Stomach (tissue), 8 donors: ENCODE measurements at regions not wholly inside any gene's neighbourhood (a gene's known extent, or its start where the extent isn't known, plus 50 kb on each side); places are given as distances from the start of the nearest gene placed in this dataset.

ENCODE experiments used
- DNase-seq, 2 donors: peaks; one replicate each; pipeline versions ENCODE4 v3.0.0 to v3.0.0-alpha.2; 2013 to 2019
- H3K27ac ChIP-seq, 5 donors: fragments of 200-600 bp in 4 of 5; sonication (generic) in 4 of 5; one replicate each; pipeline ENCODE4 v1.5.1; 2013 to 2019; ENCODE audit warnings: mild to moderate bottlenecking in 1 of 5, moderate library complexity in 1 of 5
- H3K27me3 ChIP-seq, 3 donors: fragments of 200-600 bp; sonication (generic); one replicate each; pipeline ENCODE4 v1.5.1; 2017 to 2019; ENCODE audit warnings: mixed run types in 1 of 3
- H3K36me3 ChIP-seq, 4 donors: fragments of 200-600 bp; sonication (generic); 1 replicate in 3 of 4; 2 replicates in 1 of 4; pipeline ENCODE4 v1.5.1; 2016 to 2019
- H3K4me1 ChIP-seq, 4 donors: fragments of 200-600 bp; sonication (generic); one replicate each; pipeline ENCODE4 v1.5.1; 2016 to 2019
- H3K4me3 ChIP-seq, 4 donors: fragments of 200-600 bp; sonication (generic) in 3 of 4; one replicate each; pipeline ENCODE4 v1.5.1; 2016 to 2019; ENCODE audit warnings: mild to moderate bottlenecking in 1 of 4
- H3K9me3 ChIP-seq, 4 donors: fragments of 200-600 bp; sonication (generic); one replicate each; pipeline ENCODE4 v1.5.1; 2016 to 2019
- EP300 ChIP-seq: sonication (generic); formaldehyde crosslinking; IDR thresholded peaks from one replicate; pipeline ENCODE4 v1.6.1; 2017; ENCODE audit warnings: antibody characterized with exemption
- POLR2A ChIP-seq, 4 donors: fragments of 450-650 bp; IDR thresholded peaks; one replicate each; pipeline ENCODE4 v1.6.1; 2016; ENCODE audit warnings: antibody characterized with exemption in 4 of 4, control low read depth in 2 of 4, mild to moderate bottlenecking in 1 of 4, moderate library complexity in 1 of 4
- POLR2AphosphoS5 ChIP-seq, 3 donors: sonication (generic); formaldehyde crosslinking; IDR thresholded peaks; one replicate each; pipeline ENCODE4 v1.6.1; 2016; ENCODE audit warnings: antibody characterized with exemption in 3 of 3
- WGBS, 5 donors: extraction: QIAGEN DNeasy Blood & Tissue Kit in 3 of 5; methylation state at CpG; one replicate each; pipeline versions ENCODE4 v1.1.5 to v1.1.7; 2013 to 2018; 5-methylcytosine and 5-hydroxymethylcytosine counted together
- intact Hi-C: fragments of 100-400 bp; cut with DNase I; formaldehyde crosslinking; loops from one replicate; pipeline ENCODE4 v1.15.1; 2023; ENCODE audit warnings: low total_unique reads
- TF ChIP-seq, protein P1 (sequence below), 7 experiments: fragments of 450-650 bp in 4 of 7; fragments of 200-600 bp in 3 of 7; sonication (generic) in 3 of 7; IDR thresholded peaks; one replicate each; pipeline ENCODE4 v1.5.1; 2016 to 2019; ENCODE audit warnings: antibody characterized with exemption in 7 of 7, control low read depth in 2 of 7, mild to moderate bottlenecking in 1 of 7
- donor health status: healthy with polysubstance abuse.
- donor health status: Bipolar disorder and iron deficiency.
- donor health status: healthy.

DNA sequence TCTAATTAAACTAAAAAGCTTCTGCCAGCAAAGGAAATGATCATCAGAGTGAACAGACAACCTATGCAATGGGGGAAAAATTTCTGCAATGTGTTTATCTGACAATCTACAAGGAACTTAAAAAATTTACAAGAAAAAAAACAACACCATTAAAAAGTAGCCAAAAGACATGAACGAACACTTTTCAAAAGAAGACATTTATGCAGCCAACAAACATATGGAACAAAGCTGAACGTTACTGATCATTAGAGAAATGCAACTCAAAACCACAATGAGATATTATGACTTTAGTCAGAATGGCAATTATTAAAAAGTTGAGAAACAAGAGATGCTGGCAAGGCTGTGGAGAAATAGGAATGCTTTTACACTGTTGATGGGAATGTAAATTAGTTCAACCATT, 530.4 kb upstream of the DAB2 start:
- no peak for DNase-seq
- Histone ChIP-seq H3K27ac (no peak overlapping the region), H3K4me3 (no peak overlapping the region), H3K9me3 (peaks cover 0 to 8% (median 3%) of the 10 kb centered on the region in 4 donors), H3K4me1 (no peaks in the 10 kb centered on the region), H3K36me3 (no peaks in the 10 kb centered on the region), H3K27me3 (no peaks in the 10 kb centered on the region)
- intact Hi-C loops: no loop called here
- 71 to 93% (median 88%) methylated on average over 2 of the region's 2 CpGs for WGBS, 5 donors
- TF ChIP-seq EP300: no peak
- no peak for TF ChIP-seq POLR2A (IDR thresholded peaks at IDR 0.05)
- no peak for TF ChIP-seq POLR2AphosphoS5 (IDR thresholded peaks at IDR 0.05)
- TF ChIP-seq, protein P1, sequence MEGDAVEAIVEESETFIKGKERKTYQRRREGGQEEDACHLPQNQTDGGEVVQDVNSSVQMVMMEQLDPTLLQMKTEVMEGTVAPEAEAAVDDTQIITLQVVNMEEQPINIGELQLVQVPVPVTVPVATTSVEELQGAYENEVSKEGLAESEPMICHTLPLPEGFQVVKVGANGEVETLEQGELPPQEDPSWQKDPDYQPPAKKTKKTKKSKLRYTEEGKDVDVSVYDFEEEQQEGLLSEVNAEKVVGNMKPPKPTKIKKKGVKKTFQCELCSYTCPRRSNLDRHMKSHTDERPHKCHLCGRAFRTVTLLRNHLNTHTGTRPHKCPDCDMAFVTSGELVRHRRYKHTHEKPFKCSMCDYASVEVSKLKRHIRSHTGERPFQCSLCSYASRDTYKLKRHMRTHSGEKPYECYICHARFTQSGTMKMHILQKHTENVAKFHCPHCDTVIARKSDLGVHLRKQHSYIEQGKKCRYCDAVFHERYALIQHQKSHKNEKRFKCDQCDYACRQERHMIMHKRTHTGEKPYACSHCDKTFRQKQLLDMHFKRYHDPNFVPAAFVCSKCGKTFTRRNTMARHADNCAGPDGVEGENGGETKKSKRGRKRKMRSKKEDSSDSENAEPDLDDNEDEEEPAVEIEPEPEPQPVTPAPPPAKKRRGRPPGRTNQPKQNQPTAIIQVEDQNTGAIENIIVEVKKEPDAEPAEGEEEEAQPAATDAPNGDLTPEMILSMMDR (IDR thresholded peaks at IDR 0.05): no peak

DNA sequence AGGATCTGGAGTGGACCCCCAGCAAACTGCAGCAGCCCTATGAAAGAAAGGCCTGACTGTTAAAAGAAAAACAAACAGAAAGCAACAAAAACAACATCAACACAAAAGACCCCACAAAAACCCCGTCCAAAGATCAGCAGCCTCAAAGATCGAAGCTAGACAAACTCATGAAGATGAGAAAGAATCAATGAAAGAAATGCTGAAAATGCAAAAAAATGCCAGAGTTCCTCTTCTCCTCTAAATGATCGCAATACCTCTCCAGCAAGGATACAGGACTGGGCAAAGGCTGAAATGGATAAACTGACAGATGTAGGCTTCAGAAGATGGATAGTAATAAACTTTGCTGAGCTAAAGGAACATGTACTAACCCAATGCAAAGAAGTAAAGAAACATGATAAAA, 526.3 kb upstream of the DAB2 start:
- Histone ChIP-seq H3K36me3 (no peaks in the 10 kb centered on the region), H3K4me1 (peaks cover 0 to 10% (median 0%) of the 10 kb centered on the region in 4 donors), H3K27ac (no peak overlapping the region), H3K27me3 (no peaks in the 10 kb centered on the region), H3K4me3 (no peak overlapping the region), H3K9me3 (peaks cover 0 to 8% (median 3%) of the 10 kb centered on the region in 4 donors)
- no peak for DNase-seq
- WGBS, 5 donors: 91 to 97% (median 93%) methylated on average over 3 of the region's 3 CpGs
- no peak for TF ChIP-seq EP300
- no peak for TF ChIP-seq POLR2AphosphoS5 (IDR thresholded peaks at IDR 0.05)
- TF ChIP-seq, protein P1 (IDR thresholded peaks at IDR 0.05): no peak
- TF ChIP-seq POLR2A (IDR thresholded peaks at IDR 0.05): no peak
- intact Hi-C loops: no loop called here

DNA sequence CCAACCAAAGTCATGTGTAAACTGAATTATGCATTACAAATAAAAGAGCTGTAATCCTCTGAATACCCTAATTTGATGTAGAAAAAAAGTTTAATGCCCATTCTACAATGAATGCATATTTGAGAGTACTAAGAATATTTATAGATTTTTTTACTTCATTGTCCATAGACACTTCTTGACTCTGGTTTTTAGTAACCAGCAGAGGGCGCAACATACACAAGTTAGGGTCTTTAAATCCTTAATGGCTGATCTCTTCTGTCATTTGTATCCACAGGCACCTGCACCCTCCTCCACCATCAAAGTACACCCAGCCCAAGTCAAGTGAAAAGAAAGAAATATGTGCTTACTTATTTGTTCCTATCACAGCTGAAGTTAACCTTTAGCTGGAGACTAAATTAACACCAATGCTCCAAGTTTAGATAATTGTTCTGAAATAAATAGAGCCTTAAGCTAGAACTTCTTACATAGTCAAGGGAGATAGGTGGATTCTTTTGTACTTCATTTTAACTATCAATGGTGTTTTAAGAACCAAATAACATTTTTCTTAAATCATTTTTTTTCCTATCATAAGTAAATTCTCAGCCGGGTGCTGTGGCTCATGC, 524.2 kb upstream of the DAB2 start:
- TF ChIP-seq POLR2AphosphoS5 (IDR thresholded peaks at IDR 0.05): no peak
- TF ChIP-seq, protein P1 (IDR thresholded peaks at IDR 0.05): peak in 4 of 7 experiments; percentile 39 to 69 (median 60)
- DNase-seq: peak; percentile 63 to 86
- Histone ChIP-seq H3K4me3 (no peak overlapping the region), H3K4me1 (peaks cover 0 to 10% (median 0%) of the 10 kb centered on the region in 4 donors), H3K27me3 (no peaks in the 10 kb centered on the region), H3K27ac (no peak overlapping the region), H3K9me3 (peaks cover 0 to 8% (median 3%) of the 10 kb centered on the region in 4 donors), H3K36me3 (no peaks in the 10 kb centered on the region)
- 40 to 48% (median 46%) methylated on average over 2 of the region's 2 CpGs for WGBS, 5 donors
- intact Hi-C loops: no loop called here

DNA sequence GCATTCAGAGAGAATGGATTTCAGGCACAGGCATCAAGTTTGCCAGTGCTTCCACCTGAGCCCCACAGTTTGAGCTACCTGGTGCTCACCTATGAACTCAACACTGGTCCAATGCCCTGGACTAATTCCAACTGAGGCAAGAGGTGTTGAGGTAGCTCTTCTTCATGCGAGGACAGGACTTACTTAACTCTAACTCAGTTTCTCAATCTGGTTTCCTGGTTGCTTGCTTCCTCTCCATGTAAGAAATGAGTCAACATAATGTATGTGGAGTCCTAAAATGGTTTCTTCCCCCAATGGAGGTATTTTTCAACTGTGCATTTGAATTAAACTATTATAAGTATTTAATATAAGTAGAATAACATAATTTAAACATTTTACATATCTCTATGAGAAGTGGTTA, 523.6 kb upstream of the DAB2 start:
- no peak for TF ChIP-seq POLR2AphosphoS5 (IDR thresholded peaks at IDR 0.05)
- TF ChIP-seq EP300: no peak
- TF ChIP-seq, protein P1 (IDR thresholded peaks at IDR 0.05): no peak
- TF ChIP-seq POLR2A (IDR thresholded peaks at IDR 0.05): no peak
- no peak overlapping the region for H3K27ac ChIP-seq
- peaks cover 0 to 8% (median 3%) of the 10 kb centered on the region in 4 donors for H3K9me3 ChIP-seq
- H3K4me1 ChIP-seq: peaks cover 0 to 10% (median 0%) of the 10 kb centered on the region in 4 donors
- no peak overlapping the region for H3K4me3 ChIP-seq
- no peaks in the 10 kb centered on the region for H3K27me3 ChIP-seq
- WGBS, 5 donors: 81 to 90% (median 86%) methylated on average over 1 of the region's 1 CpG
- DNase-seq: peak in 1 of 2 donors; percentile 8
- intact Hi-C loops: no loop called here
- H3K36me3 ChIP-seq: no peaks in the 10 kb centered on the region
